Frontal cortex (tissue), 3 donors: ENCODE measurements at regions not wholly inside any gene's neighbourhood (a gene's known extent, or its start where the extent isn't known, plus 50 kb on each side); places are given as distances from the start of the nearest gene placed in this dataset.
A peak's percentile ranks its signal among the peaks of the same experiment; 100 is the strongest.
"Not testable (repeated sequence)": the region's sequence is repeated elsewhere in the genome, so short reads cannot be mapped to it uniquely, and the experiment has no call there.

ENCODE experiments used
- DNase-seq, 2 donors: peaks; one replicate each; pipeline ENCODE4 v3.0.0; 2012; ENCODE audit warnings: low spot score in 2 of 2
- FAIRE-seq: peaks from 2 replicates; lab custom pipeline; 2012; peaks lifted over from hg19 to GRCh38; lab: Jason Lieb, UNC
- donor health status: control.
- donor health status: control.
- donor health status: control.

GRCh38 chr11:121358760-121359159, 66.2 kb downstream of the SC5D start:
- DNase-seq (no peak), FAIRE-seq (no peak)

DNA sequence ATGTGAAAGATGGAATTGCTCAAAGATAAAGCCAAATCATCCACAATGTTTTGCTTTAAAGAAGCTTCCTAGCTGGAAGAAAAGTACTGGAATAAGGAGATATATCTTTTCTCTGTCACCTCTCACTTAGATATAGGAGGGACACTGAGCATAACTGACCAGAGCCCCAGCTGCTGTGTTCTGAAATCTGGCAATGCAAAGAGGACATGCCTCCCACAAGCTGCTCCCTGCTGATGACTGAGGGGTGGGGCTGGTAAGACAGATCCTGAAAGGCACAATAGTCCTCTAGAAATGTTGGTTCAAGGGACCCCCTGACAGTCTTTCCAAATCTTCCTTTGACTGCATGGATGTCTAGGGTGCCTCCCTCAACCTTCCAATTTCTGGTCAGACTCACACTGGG, 67.0 kb downstream of the SC5D start:
- no peak for DNase-seq
- no peak for FAIRE-seq

GRCh38 chr11:121362955-121363354, 70.4 kb downstream of the SC5D start:
- not testable (repeated sequence) for DNase-seq, FAIRE-seq

- FAIRE-seq (no peak), DNase-seq (no peak)
Measured at GRCh38 chr11:121365304-121365703, 72.7 kb downstream of the SC5D start.

GRCh38 chr11:121366038-121366437, 73.5 kb downstream of the SC5D start:
- DNase-seq (no peak), FAIRE-seq (no peak)

- peak in 1 of 2 donors; percentile 25 for DNase-seq
- no peak for FAIRE-seq
Measured at GRCh38 chr11:121367001-121367843, 74.7 kb downstream of the SC5D start.

- FAIRE-seq (no peak), DNase-seq (no peak)
Measured at GRCh38 chr11:121367844-121368225, 75.3 kb downstream of the SC5D start.

GRCh38 chr11:121368364-121369240, 76.0 kb downstream of the SC5D start:
- no peak for FAIRE-seq
- DNase-seq = no peak

DNA sequence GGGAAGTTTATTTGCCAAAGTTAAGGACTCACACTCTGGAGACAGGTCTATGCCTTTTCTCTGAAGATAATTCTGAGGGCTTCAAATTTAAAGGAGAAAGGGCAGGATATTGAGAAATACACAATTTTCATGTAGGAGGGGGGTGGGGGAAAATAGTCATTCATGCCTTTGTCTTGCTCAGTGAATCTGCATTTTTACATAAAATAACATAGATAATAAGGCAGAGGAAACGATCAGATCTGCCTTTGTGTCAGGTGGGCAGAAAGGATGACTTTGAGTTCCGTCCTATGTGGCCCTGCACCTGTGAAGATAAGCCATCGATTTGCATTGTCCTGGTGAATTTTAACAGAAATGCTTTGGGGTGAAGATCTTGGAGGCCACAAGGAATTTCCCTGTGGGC, 76.8 kb downstream of the SC5D start:
- FAIRE-seq (no peak), DNase-seq (no peak)

- DNase-seq (no peak), FAIRE-seq (no peak)
Measured at GRCh38 chr11:121372028-121372427, 79.5 kb downstream of the SC5D start.

DNA sequence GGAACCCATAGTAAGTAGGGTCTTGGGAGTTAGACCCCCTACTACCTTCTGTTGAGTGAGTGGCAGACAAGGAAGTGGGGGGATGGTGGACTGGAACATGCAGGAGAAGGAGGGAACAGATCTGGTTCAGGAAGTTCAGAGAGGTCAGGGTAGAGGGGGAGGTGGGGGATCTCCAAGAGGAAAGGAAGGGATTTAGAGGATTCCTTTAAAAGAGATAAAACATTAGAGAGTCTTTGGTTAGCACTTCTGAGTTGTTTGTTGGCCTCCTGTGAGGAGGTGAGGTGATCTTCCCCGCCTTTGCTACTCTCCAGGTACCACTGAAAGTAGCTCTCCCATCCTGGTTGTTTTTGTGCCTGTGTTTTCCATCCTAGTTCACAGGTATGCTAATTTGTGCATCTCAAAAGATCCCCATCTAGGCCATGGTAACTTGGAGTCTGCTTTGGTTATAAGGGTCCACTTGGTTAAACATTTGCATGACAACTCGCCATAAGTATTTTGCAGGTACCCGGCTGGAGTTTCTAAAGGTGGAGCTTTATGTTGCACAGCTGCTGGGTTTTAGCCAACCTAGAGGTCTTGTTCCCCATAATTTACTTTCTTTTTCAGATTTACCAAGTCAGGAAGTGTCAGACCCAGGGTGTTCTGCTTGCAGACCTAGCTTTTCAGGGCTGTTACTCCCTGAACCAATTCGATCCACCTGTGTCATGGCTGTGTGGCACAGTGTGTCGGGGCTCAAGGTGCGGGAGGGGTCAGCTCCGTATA, 79.3 kb upstream of the SORL1 start:
- DNase-seq = no peak
- no peak for FAIRE-seq

- FAIRE-seq (no peak), DNase-seq (no peak)
Measured at GRCh38 chr11:121374286-121374985, 77.7 kb upstream of the SORL1 start.

DNA sequence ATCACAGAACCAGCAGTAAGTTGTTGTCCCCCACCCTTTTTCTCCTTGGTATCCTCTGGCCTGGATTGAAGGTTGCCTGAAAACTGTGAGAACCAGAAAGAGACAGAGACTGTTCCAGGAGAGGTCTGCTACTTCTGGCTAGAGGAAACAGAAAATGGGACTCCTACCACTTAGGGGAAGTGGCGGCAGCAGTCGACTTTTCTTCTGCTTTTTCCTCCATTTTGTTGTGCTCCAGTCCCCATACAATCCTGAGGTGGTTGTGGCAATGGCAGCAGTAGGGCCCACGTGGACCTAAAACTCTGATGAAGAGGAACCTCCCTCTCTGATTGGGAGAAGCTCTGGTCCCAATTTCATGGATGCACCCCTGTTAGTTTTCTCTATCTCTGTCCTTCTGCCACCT, 76.0 kb upstream of the SORL1 start:
- FAIRE-seq (no peak), DNase-seq (no peak)

GRCh38 chr11:121379145-121379810, 72.8 kb upstream of the SORL1 start:
- FAIRE-seq, DNase-seq: not testable (repeated sequence)

- DNase-seq = no peak
- no peak for FAIRE-seq
Measured at GRCh38 chr11:121383716-121384115, 68.4 kb upstream of the SORL1 start.

DNA sequence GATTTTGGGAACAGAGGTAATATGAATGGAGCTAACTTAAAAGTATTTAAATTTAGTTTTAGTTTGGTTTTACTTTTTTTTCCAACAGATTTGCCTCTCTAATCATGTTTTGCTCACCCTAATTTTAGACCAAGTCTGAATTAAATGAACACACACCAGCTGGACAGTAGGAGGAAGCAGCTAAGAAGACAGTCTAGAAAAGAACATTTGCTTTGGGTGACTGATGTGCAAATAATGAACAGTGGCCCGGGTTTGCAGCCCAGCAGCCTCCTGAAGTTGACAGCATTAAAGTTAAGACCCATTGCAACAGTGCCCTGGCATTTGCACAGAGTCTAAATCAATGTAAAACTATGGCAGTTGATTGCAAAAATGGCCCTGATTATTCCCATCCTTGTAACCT, 66.4 kb upstream of the SORL1 start:
- FAIRE-seq (no peak), DNase-seq (no peak)
